GM12874 (cell line): ENCODE measurements at regions not wholly inside any gene's neighbourhood (a gene's known extent, or its start where the extent isn't known, plus 50 kb on each side); places are given as distances from the start of the nearest gene placed in this dataset.

Experiments
- CTCF ChIP-seq: IDR thresholded peaks from 2 replicates; pipeline ENCODE4 v1.5.1; 2011; ENCODE audit warnings: low read depth, mild to moderate bottlenecking, control low read depth, low read length, moderate library complexity; ENCODE audit not compliant: insufficient read depth

DNA sequence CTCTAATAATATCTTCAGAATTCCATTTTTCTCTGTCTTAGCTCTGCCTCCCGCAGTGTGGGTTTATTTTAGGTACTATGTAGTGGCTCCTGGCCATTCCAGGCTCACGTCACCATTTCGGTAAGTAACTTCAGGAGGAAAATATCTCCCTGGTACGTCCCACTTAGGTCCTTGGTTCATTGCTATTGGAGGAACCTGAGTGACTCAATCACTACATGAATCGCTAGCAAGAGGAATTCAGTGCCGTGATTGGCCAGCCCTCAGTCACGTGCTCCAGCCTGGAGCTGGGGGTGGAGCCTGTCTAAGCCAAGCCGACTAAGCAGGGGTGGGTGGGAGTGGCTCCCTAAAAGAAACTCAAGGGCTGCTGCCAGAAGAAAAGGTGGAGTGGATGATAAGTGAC, 67.3 kb upstream of the E2F3 start:
- no peak for TF ChIP-seq CTCF

GRCh38 chr6:20334962-20335361, 66.7 kb upstream of the E2F3 start:
- TF ChIP-seq CTCF = no peak

GRCh38 chr6:20335872-20336271, 65.8 kb upstream of the E2F3 start:
- TF ChIP-seq CTCF = no peak

GRCh38 chr6:20338156-20338555, 63.5 kb upstream of the E2F3 start:
- no peak for TF ChIP-seq CTCF

GRCh38 chr6:20340068-20340848, 61.4 kb upstream of the E2F3 start:
- TF ChIP-seq CTCF = no peak

GRCh38 chr6:20341096-20341495, 60.6 kb upstream of the E2F3 start:
- TF ChIP-seq CTCF = no peak

DNA sequence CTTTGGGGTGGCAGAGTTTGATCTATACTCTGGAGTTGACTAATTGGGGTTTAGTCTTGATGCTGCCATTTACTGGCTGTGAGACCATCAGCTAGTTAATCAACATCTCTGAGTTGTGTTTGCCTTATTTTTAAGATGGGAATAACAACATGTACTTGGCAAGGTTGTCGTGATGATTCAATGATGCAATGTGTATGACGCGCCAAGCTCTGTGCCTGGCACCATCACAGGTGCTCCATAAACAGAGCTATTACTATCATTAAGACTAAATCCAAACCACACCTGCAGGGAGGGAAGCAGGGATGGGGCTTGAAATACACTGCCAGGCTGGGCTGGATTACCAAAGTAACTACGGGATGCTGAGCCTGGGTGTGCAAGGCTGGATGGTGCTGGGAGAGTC, 60.1 kb upstream of the E2F3 start:
- no peak for TF ChIP-seq CTCF
